ENCODE measurements at regions not wholly inside any gene's neighbourhood (a gene's known extent, or its start where the extent isn't known, plus 50 kb on each side); places are given as distances from the start of the nearest gene placed in this dataset.

DNA sequence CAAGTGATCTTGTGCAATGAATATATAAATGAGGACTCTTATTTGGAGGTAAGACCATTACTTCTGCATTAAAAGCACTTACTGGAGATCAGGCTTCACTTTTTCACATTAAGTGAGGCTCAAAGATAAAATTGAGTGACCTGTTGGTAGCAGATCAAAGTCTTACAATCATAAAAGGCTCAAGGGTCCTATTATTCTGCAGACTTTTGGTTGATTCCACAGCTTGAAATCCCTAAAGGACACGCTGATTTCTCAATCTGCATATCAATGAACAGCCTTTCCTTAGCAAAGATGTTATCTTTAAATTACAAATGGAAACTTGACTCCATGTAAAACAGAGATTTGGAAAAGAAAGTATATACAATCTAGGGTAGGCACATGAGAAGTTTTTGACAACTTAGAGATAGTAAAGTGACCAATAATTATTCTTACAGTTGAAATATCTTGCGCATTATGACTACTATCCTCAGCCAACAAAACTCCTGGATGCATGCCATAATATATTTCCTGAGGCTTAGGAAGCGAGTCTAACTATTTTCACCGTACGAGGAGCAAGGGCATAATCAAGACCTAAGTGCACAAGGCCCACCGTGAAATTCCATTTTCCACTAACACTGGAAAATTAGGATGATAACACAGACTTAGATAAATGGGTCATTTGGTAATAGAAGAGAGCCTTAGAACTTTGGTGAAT, 640.7 kb downstream of the LIG4 start:
- CTCF ChIA-PET = no interaction called here
- H3K9me3 Mint-ChIP-seq = peaks cover 10% of the 10 kb centered on the region

GRCh38 chr13:107573184-107573583, 642.2 kb downstream of the LIG4 start:
- H3K4me1 Mint-ChIP-seq = no peaks in the 10 kb centered on the region
- no peak for DNase-seq
- no peaks in the 10 kb centered on the region for H3K27me3 Mint-ChIP-seq
- CTCF ChIA-PET = no interaction called here
- H3K27ac Mint-ChIP-seq = no peak overlapping the region
- peaks cover 13% of the 10 kb centered on the region for H3K9me3 Mint-ChIP-seq
- no peak overlapping the region for H3K4me3 Mint-ChIP-seq
- no peaks in the 10 kb centered on the region for H3K36me3 Mint-ChIP-seq

More for the DNA sequence above, 640.7 kb downstream of the LIG4 start:
- no peak for DNase-seq
- Mint-ChIP-seq H3K4me1 (no peaks in the 10 kb centered on the region), H3K27me3 (no peaks in the 10 kb centered on the region), H3K27ac (no peak overlapping the region), H3K4me3 (no peak overlapping the region), H3K36me3 (no peaks in the 10 kb centered on the region)

GRCh38 chr13:107572156-107572555, 643.2 kb downstream of the LIG4 start:
- H3K4me3 Mint-ChIP-seq = no peak overlapping the region
- H3K9me3 Mint-ChIP-seq = peaks cover 13% of the 10 kb centered on the region
- H3K27ac Mint-ChIP-seq = no peak overlapping the region
- CTCF ChIA-PET = no interaction called here
- no peaks in the 10 kb centered on the region for H3K27me3 Mint-ChIP-seq
- H3K4me1 Mint-ChIP-seq = no peaks in the 10 kb centered on the region
- no peaks in the 10 kb centered on the region for H3K36me3 Mint-ChIP-seq
- no peak for DNase-seq

GRCh38 chr13:107568181-107568580, 647.2 kb downstream of the LIG4 start:
- Mint-ChIP-seq H3K27ac (no peak overlapping the region), H3K36me3 (no peaks in the 10 kb centered on the region), H3K9me3 (peaks cover 12% of the 10 kb centered on the region), H3K27me3 (no peaks in the 10 kb centered on the region), H3K4me1 (no peaks in the 10 kb centered on the region), H3K4me3 (no peak overlapping the region)
- DNase-seq = no peak
- CTCF ChIA-PET = no interaction called here

DNA sequence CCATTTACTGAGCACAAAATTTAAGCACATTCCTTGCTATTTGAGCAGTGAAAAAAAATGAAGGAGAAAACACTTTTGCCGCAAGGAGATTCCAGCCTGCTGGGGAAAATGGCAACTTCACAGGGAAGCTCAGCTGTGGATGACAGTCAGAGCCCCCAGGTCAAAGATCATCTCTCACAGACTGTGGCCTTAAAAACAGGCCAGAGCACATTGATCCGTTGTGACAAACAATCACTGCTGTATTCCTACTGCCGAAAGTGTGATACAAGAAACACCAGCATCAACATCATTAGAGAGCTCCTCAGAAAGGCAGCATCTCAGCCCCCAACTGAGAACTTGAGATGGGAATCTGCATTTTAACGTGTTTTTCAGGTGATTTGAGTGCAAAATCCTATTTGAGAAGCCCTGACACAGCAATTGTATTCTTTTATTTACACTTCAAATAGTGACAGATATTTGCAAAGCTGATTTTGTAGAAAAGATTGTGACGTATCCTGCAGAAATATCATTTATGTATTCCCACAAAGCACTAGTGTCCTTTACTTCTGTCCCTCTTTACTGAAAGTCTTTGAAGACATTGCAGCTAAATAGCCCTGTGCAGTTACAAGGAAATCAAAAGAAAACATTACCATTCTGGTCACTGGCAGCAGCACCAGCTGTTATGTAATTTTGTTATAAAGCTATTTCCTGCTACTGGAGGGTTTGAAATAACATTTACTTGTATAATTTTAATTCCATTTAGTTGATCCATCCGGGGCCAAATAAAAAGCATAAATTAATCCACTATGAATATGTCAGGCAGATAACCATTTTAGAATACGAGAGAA, 652.0 kb downstream of the LIG4 start:
- no peak overlapping the region for H3K4me3 Mint-ChIP-seq
- no peaks in the 10 kb centered on the region for H3K36me3 Mint-ChIP-seq
- peaks cover 14% of the 10 kb centered on the region for H3K9me3 Mint-ChIP-seq
- H3K4me1 Mint-ChIP-seq = no peaks in the 10 kb centered on the region
- CTCF ChIA-PET = no interaction called here
- no peak overlapping the region for H3K27ac Mint-ChIP-seq
- no peaks in the 10 kb centered on the region for H3K27me3 Mint-ChIP-seq
- no peak for DNase-seq

GRCh38 chr13:107562203-107562602, 653.1 kb downstream of the LIG4 start:
- CTCF ChIA-PET = no interaction called here
- peaks cover 11% of the 10 kb centered on the region for H3K9me3 Mint-ChIP-seq
- no peaks in the 10 kb centered on the region for H3K27me3 Mint-ChIP-seq
- DNase-seq = no peak
- no peaks in the 10 kb centered on the region for H3K4me1 Mint-ChIP-seq
- H3K36me3 Mint-ChIP-seq = no peaks in the 10 kb centered on the region
- H3K27ac Mint-ChIP-seq = no peak overlapping the region
- H3K4me3 Mint-ChIP-seq = no peak overlapping the region

GRCh38 chr13:107554460-107554859, 660.9 kb downstream of the LIG4 start:
- Mint-ChIP-seq H3K9me3 (peaks cover 9% of the 10 kb centered on the region), H3K4me3 (no peak overlapping the region), H3K27ac (no peak overlapping the region), H3K27me3 (no peaks in the 10 kb centered on the region), H3K36me3 (no peaks in the 10 kb centered on the region), H3K4me1 (no peaks in the 10 kb centered on the region)
- CTCF ChIA-PET = no interaction called here
- DNase-seq = no peak

GRCh38 chr13:107553838-107554237, 661.5 kb downstream of the LIG4 start:
- peaks cover 5% of the 10 kb centered on the region for H3K9me3 Mint-ChIP-seq
- no peak overlapping the region for H3K4me3 Mint-ChIP-seq
- H3K4me1 Mint-ChIP-seq = no peaks in the 10 kb centered on the region
- H3K27ac Mint-ChIP-seq = no peak overlapping the region
- no peak for DNase-seq
- no peaks in the 10 kb centered on the region for H3K27me3 Mint-ChIP-seq
- H3K36me3 Mint-ChIP-seq = no peaks in the 10 kb centered on the region
- CTCF ChIA-PET = no interaction called here

DNA sequence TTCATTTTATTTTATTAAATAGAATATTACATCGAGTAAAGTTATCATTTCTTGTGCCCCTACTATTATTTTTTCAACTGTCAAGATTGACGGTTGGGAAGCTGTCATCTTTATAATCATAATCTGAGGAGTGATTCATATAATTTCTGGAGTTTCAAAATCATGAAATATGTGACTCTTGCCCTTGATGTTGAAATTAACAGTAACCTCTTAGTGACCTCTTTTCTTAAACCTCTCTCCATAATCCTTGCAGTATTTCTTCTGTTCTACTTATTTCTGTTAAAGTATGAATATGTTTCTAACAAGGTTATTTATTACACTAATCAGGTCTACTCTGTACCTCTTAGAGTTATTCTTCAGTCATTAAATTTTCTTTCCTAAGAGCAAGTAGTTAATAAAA, 663.8 kb downstream of the LIG4 start:
- H3K4me1 Mint-ChIP-seq = no peaks in the 10 kb centered on the region
- no peak overlapping the region for H3K27ac Mint-ChIP-seq
- CTCF ChIA-PET = no interaction called here
- no peaks in the 10 kb centered on the region for H3K27me3 Mint-ChIP-seq
- no peaks in the 10 kb centered on the region for H3K36me3 Mint-ChIP-seq
- H3K9me3 Mint-ChIP-seq = peaks cover 2% of the 10 kb centered on the region
- H3K4me3 Mint-ChIP-seq = no peak overlapping the region
- no peak for DNase-seq

GRCh38 chr13:107548338-107548737, 667.0 kb downstream of the LIG4 start:
- Mint-ChIP-seq H3K27ac (no peak overlapping the region), H3K36me3 (no peaks in the 10 kb centered on the region), H3K9me3 (peaks cover 4% of the 10 kb centered on the region), H3K4me3 (no peak overlapping the region), H3K4me1 (no peaks in the 10 kb centered on the region), H3K27me3 (no peaks in the 10 kb centered on the region)
- DNase-seq = no peak
- CTCF ChIA-PET = no interaction called here

GRCh38 chr13:107545946-107546502, 669.3 kb downstream of the LIG4 start:
- no peak overlapping the region for H3K27ac Mint-ChIP-seq
- no peak overlapping the region for H3K4me3 Mint-ChIP-seq
- CTCF ChIA-PET = no interaction called here
- peaks cover 4% of the 10 kb centered on the region for H3K9me3 Mint-ChIP-seq
- no peaks in the 10 kb centered on the region for H3K36me3 Mint-ChIP-seq
- no peak for DNase-seq
- H3K4me1 Mint-ChIP-seq = no peaks in the 10 kb centered on the region
- no peaks in the 10 kb centered on the region for H3K27me3 Mint-ChIP-seq

- Mint-ChIP-seq H3K4me1 (no peaks in the 10 kb centered on the region), H3K27me3 (no peaks in the 10 kb centered on the region), H3K9me3 (peaks cover 4% of the 10 kb centered on the region), H3K36me3 (no peaks in the 10 kb centered on the region), H3K4me3 (no peak overlapping the region), H3K27ac (no peak overlapping the region)
- DNase-seq = no peak
- CTCF ChIA-PET = no interaction called here
Observed at GRCh38 chr13:107534548-107534947, 680.8 kb downstream of the LIG4 start.

DNA sequence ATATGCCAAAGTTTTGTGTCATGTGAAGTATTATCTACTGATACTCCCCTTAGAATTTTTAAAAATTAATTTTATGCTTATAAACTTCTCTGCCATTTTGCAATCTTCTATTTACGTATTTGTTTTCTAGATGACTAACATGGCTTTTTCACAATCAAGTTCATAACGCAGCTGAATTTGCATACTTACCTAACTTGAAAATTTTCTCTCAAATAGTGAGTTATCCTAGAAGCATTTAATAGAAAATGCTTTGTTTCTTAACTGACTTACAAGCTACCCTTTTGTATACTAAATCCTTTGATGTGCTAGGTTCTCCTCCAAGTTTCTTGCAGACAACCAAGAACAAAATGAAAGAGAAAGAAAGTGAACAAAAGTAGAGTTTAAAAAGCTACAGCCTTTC, 683.5 kb downstream of the LIG4 start:
- Mint-ChIP-seq H3K27me3 (no peaks in the 10 kb centered on the region), H3K27ac (no peak overlapping the region), H3K36me3 (no peaks in the 10 kb centered on the region), H3K4me3 (no peak overlapping the region), H3K4me1 (no peaks in the 10 kb centered on the region), H3K9me3 (peaks cover 6% of the 10 kb centered on the region)
- CTCF ChIA-PET = no interaction called here
- no peak for DNase-seq

GRCh38 chr13:107531180-107531579, 684.2 kb downstream of the LIG4 start:
- DNase-seq = no peak
- Mint-ChIP-seq H3K4me3 (no peak overlapping the region), H3K27me3 (no peaks in the 10 kb centered on the region), H3K4me1 (no peaks in the 10 kb centered on the region), H3K27ac (no peak overlapping the region), H3K9me3 (peaks cover 6% of the 10 kb centered on the region), H3K36me3 (no peaks in the 10 kb centered on the region)
- CTCF ChIA-PET = no interaction called here

DNA sequence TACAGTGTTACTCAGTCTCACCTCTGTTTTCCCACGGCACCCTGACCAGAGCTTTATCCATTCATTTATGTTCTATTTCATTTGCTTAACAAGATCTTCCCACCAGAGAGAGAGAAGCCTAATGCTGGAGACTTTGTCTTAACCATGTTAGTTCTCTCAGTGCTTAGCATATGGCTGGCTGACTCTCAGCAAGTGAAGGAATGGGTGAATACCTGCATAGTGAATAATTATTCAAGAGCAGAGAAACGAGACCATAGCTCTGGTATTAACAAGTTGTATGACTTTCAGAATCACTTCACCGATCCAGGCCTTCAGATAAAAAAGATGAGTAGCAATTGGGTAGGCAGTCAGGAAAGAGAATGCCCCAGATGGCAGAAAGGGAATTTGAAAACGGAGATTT, 686.3 kb downstream of the LIG4 start:
- Mint-ChIP-seq H3K9me3 (peaks cover 8% of the 10 kb centered on the region), H3K36me3 (no peaks in the 10 kb centered on the region), H3K4me1 (no peaks in the 10 kb centered on the region), H3K4me3 (no peak overlapping the region), H3K27ac (no peak overlapping the region), H3K27me3 (no peaks in the 10 kb centered on the region)
- DNase-seq = no peak
- CTCF ChIA-PET = no interaction called here
